Osteoblast (primary cell): ENCODE measurements at regions not wholly inside any gene's neighbourhood (a gene's known extent, or its start where the extent isn't known, plus 50 kb on each side); places are given as distances from the start of the nearest gene placed in this dataset.

Experiments
- DNase-seq: peaks from one replicate; pipeline ENCODE4 v3.0.0; 2011; ENCODE audit warnings: low spot score, mixed read lengths; ENCODE audit not compliant: insufficient read length; ENCODE audit errors: missing footprints
- H2AFZ ChIP-seq: 2 replicates; pipeline ENCODE4 v1.6.0; 2011; ENCODE audit warnings: mild to moderate bottlenecking, low read length
- H3K27ac ChIP-seq: 2 replicates; pipeline ENCODE4 v1.5.1; 2011; ENCODE audit warnings: mild to moderate bottlenecking, low read depth, low read length, moderate library complexity
- H3K27me3 ChIP-seq: 2 replicates; pipeline ENCODE4 v1.6.0; 2012; ENCODE audit warnings: mild to moderate bottlenecking, control low read depth, inconsistent platforms, low read length, moderate library complexity; ENCODE audit not compliant: insufficient read depth
- H3K36me3 ChIP-seq: 2 replicates; pipeline ENCODE4 v1.5.1; 2011; ENCODE audit warnings: mild to moderate bottlenecking, low read length, control low read depth, moderate library complexity; ENCODE audit not compliant: insufficient read depth
- H3K4me1 ChIP-seq: 2 replicates; pipeline ENCODE4 v1.5.1; 2011; ENCODE audit warnings: mild to moderate bottlenecking, low read length, control low read depth, moderate library complexity; ENCODE audit not compliant: insufficient read depth
- H3K4me2 ChIP-seq: 2 replicates; pipeline ENCODE4 v1.6.0; 2011; ENCODE audit warnings: mild to moderate bottlenecking, low read length; ENCODE audit not compliant: insufficient read depth
- H3K4me3 ChIP-seq: fragments of 200-600 bp; sonication (generic); 3 replicates; pipeline ENCODE4 v1.5.1; 2012; ENCODE audit warnings: mild to moderate bottlenecking, low read length, inconsistent platforms; ENCODE audit not compliant: insufficient read depth
- H3K79me2 ChIP-seq: 2 replicates; pipeline ENCODE4 v1.6.0; 2012; ENCODE audit warnings: mild to moderate bottlenecking, low read length, control low read depth, inconsistent platforms; ENCODE audit not compliant: insufficient read depth
- H3K9me3 ChIP-seq: 2 replicates; pipeline ENCODE4 v1.5.1; 2011; ENCODE audit warnings: low read depth, low read length, control low read depth
- H4K20me1 ChIP-seq: 2 replicates; pipeline ENCODE4 v1.6.0; 2012; ENCODE audit warnings: mild to moderate bottlenecking, low read length, control low read depth; ENCODE audit not compliant: insufficient read depth
- TF ChIP-seq, protein P1 (sequence below): IDR thresholded peaks from 2 replicates; pipeline ENCODE4 v1.5.1; 2011; ENCODE audit warnings: mild to moderate bottlenecking, low read depth, low read length, moderate library complexity; ENCODE audit errors: extremely low read depth

DNA sequence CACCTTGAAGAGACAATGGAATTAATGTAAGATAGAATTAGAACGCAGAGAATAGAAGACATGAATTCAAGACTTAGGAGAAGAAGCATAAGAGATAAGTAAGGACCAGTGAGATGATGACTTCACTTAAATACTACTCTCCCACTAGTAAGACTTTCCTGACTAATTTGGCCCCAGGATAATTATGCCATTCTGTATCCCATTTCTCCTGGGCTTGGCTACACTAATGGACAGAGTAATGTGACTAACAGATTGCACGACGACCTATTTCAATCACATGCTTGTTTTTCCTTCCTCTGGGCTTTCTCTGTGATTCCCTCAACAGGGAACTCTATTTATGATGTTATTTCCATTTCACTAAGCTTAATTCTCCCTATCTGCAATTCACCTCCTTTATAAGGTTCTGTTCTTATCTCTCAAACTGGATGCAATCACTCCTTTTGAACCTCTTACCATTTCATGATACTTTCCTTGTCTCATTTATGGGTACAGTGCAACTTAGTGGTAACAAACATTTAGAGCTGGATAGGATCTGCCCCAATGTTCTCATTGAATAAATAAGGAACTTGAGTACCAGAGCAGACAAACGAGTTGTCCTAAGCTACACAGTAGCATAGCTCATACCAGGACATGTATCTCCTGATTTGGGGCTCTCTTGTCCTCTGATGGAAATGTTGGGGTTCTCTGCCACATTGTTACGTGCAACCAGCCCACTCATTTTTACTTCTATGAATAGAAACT lies 102.7 kb downstream of the BTG1 start:
- Histone ChIP-seq H3K36me3 (no peaks in the 10 kb centered on the region), H3K4me3 (no peak overlapping the region), H3K4me1 (no peaks in the 10 kb centered on the region), H3K9me3 (no peaks in the 10 kb centered on the region), H3K79me2 (no peaks in the 10 kb centered on the region), H3K27ac (no peak overlapping the region), H3K4me2 (no peak overlapping the region), H4K20me1 (no peaks in the 10 kb centered on the region), H3K27me3 (no peaks in the 10 kb centered on the region), H2AFZ (no peak overlapping the region)
- peak; percentile 44 for DNase-seq
- TF ChIP-seq, protein P1, sequence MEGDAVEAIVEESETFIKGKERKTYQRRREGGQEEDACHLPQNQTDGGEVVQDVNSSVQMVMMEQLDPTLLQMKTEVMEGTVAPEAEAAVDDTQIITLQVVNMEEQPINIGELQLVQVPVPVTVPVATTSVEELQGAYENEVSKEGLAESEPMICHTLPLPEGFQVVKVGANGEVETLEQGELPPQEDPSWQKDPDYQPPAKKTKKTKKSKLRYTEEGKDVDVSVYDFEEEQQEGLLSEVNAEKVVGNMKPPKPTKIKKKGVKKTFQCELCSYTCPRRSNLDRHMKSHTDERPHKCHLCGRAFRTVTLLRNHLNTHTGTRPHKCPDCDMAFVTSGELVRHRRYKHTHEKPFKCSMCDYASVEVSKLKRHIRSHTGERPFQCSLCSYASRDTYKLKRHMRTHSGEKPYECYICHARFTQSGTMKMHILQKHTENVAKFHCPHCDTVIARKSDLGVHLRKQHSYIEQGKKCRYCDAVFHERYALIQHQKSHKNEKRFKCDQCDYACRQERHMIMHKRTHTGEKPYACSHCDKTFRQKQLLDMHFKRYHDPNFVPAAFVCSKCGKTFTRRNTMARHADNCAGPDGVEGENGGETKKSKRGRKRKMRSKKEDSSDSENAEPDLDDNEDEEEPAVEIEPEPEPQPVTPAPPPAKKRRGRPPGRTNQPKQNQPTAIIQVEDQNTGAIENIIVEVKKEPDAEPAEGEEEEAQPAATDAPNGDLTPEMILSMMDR = no peak

DNA sequence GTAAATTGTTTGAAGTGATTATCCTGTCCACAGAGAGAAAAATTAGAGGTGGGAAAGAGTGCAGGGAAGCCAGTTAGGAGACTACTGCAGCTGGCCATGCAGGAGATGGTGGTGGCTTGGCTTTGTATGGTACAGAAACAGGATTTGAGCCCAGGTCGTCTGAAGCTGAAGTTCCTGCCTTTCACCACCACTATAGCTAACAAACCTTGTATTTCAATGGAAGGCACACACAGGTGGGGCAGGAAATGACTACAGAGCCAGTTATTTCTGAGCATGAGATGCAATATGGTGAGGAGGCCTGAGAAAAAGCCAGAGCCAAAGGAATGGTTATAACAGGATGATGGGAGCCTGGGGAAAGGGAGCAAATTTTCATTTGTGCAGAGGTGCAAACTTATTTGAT lies 103.9 kb downstream of the BTG1 start:
- H3K4me3 ChIP-seq = no peak overlapping the region
- H3K79me2 ChIP-seq = no peaks in the 10 kb centered on the region
- H3K9me3 ChIP-seq = no peaks in the 10 kb centered on the region
- H3K27ac ChIP-seq = no peak overlapping the region
- peaks cover 7% of the 10 kb centered on the region for H3K4me1 ChIP-seq
- H3K27me3 ChIP-seq = no peaks in the 10 kb centered on the region
- TF ChIP-seq, protein P1 = no peak
- no peak overlapping the region for H3K4me2 ChIP-seq
- DNase-seq = no peak
- no peaks in the 10 kb centered on the region for H3K36me3 ChIP-seq
- H4K20me1 ChIP-seq = no peaks in the 10 kb centered on the region
- peak overlapping the region; percentile 74 for H2AFZ ChIP-seq

DNA sequence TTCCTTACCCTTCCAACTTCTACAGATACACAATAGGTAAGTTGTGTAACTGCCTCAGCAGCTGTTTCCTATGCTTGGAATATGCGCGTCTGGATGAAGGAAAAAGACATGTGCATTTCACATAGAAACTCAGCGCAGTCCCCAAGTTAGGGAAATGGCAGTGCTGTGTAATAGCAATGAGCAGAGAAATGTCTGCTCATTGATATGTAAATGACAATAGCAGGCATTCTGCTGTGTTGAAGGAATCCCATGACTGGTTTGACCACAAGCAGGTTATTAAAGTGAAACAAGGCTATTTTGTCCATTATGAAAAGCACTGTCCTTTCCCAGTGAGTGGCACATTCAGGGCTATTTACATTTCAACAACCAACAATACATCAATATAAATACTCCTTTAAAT lies 106.6 kb downstream of the BTG1 start:
- no peaks in the 10 kb centered on the region for H3K79me2 ChIP-seq
- H4K20me1 ChIP-seq = no peaks in the 10 kb centered on the region
- no peaks in the 10 kb centered on the region for H3K27me3 ChIP-seq
- H3K4me1 ChIP-seq = peaks cover 21% of the 10 kb centered on the region
- no peaks in the 10 kb centered on the region for H3K9me3 ChIP-seq
- no peak overlapping the region for H3K4me2 ChIP-seq
- no peaks in the 10 kb centered on the region for H3K36me3 ChIP-seq
- H2AFZ ChIP-seq = peak overlapping the region; percentile 24
- no peak overlapping the region for H3K4me3 ChIP-seq
- H3K27ac ChIP-seq = no peak overlapping the region
- TF ChIP-seq, protein P1 = no peak
- DNase-seq = no peak

DNA sequence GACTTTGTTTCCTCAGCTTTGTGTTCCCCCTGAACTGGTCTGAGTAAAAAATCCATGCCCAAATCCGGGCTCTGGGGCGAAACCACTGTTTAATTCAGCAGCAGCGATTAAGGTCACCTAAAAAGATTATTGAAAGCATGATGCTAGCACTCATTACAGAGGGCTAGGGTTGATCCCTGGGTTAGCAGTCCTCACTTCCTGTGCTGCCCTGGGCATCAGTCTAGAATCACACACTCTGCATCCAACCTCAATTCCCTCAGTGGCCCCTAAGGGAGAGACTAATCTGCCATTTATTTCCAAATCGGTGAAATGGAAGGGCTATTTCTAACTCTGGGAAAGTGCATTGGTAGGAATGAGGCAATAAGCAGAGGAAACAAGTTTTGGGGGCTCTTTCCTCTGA lies 107.2 kb downstream of the BTG1 start:
- Histone ChIP-seq H3K79me2 (no peaks in the 10 kb centered on the region), H3K36me3 (no peaks in the 10 kb centered on the region), H2AFZ (peak overlapping the region; percentile 8), H3K4me2 (no peak overlapping the region), H3K27me3 (no peaks in the 10 kb centered on the region), H4K20me1 (no peaks in the 10 kb centered on the region), H3K27ac (no peak overlapping the region), H3K4me3 (no peak overlapping the region), H3K9me3 (no peaks in the 10 kb centered on the region), H3K4me1 (peaks cover 21% of the 10 kb centered on the region)
- TF ChIP-seq, protein P1 = no peak
- DNase-seq = no peak
